Caco-2 (cell line): ENCODE measurements at regions not wholly inside any gene's neighbourhood (a gene's known extent, or its start where the extent isn't known, plus 50 kb on each side); places are given as distances from the start of the nearest gene placed in this dataset.
"Not testable (repeated sequence)": the region's sequence is repeated elsewhere in the genome, so short reads cannot be mapped to it uniquely, and the experiment has no call there.

Experiments used
- BruUV-seq: library from RNA; stranded (reverse); fragments of 400-500 nt; replicated peaks from 2 replicates; lab custom pipeline; 2021; lab: Mats Ljungman, UMichigan
- CTCF ChIA-PET: fragments of 300-600 bp; sonication (Branson Sonifier 250); formaldehyde crosslinking; loops from one replicate; lab custom pipeline; 2022; ENCODE audit warnings: antibody characterized with exemption; lab: Charles Lee
- POLR2A ChIA-PET: fragments of 300-600 bp; sonication (Branson Sonifier 250); formaldehyde crosslinking; loops from one replicate; lab custom pipeline; 2022; ENCODE audit warnings: antibody characterized with exemption; lab: Charles Lee
- DNase-seq, 2 experiments: peaks; one replicate each; pipeline versions ENCODE4 v3.0.0 to v3.0.0-alpha.2; 2020 to 2022
- H3K27me3 ChIP-seq: replicated peaks from 2 replicates; pipeline ENCODE4 v1.6.0; 2011; ENCODE audit warnings: low read length; ENCODE audit not compliant: control insufficient read depth, insufficient read depth
- H3K36me3 ChIP-seq: 2 replicates; pipeline ENCODE4 v1.5.1; 2011; ENCODE audit warnings: low read length; ENCODE audit not compliant: control insufficient read depth, insufficient read depth
- H3K4me1 ChIP-seq: fragments of 250-450 bp; sonication (Bioruptor Pico); 2 replicates; pipeline ENCODE4 v1.5.1; 2020; ENCODE audit warnings: mild to moderate bottlenecking
- H3K4me3 ChIP-seq: 2 replicates; pipeline ENCODE4 v1.5.1; 2011; ENCODE audit warnings: low read depth, mild to moderate bottlenecking, control low read depth, low read length
- H3K9me3 ChIP-seq: fragments of 250-450 bp; sonication (Bioruptor Pico); 2 replicates; pipeline ENCODE4 v1.5.1; 2020; ENCODE audit warnings: mild to moderate bottlenecking, moderate library complexity
- H3K27ac Mint-ChIP-seq: one replicate; pipeline ENCODE4 v1.8.0; 2022; ENCODE audit warnings: mixed read lengths; ENCODE audit not compliant: unreplicated experiment
- H3K27me3 Mint-ChIP-seq: one replicate; pipeline ENCODE4 v1.8.0; 2022; ENCODE audit warnings: mixed read lengths; ENCODE audit not compliant: insufficient read depth, unreplicated experiment
- H3K36me3 Mint-ChIP-seq: one replicate; pipeline ENCODE4 v1.8.0; 2022; ENCODE audit warnings: mild to moderate bottlenecking, mixed read lengths; ENCODE audit not compliant: insufficient read depth, unreplicated experiment
- H3K4me1 Mint-ChIP-seq: one replicate; pipeline ENCODE4 v1.8.0; 2022; ENCODE audit warnings: low read depth, mixed read lengths; ENCODE audit not compliant: unreplicated experiment
- H3K4me3 Mint-ChIP-seq: one replicate; pipeline ENCODE4 v1.8.0; 2022; ENCODE audit warnings: mild to moderate bottlenecking, moderate library complexity, mixed read lengths; ENCODE audit not compliant: unreplicated experiment
- H3K9me3 Mint-ChIP-seq: one replicate; pipeline ENCODE4 v1.8.0; 2022; ENCODE audit warnings: mixed read lengths; ENCODE audit not compliant: unreplicated experiment
- intact Hi-C: fragments of 100-400 bp; cut with micrococcal nuclease; formaldehyde crosslinking; loops from one replicate; pipeline ENCODE4 v1.10.0; 2022; ENCODE audit not compliant: unreplicated experiment
- TF ChIP-seq, protein P1 (sequence below), 2 experiments: fragments of 200-600 bp in 1 of 2; IDR thresholded peaks; 1 replicate in 1 of 2; 2 replicates in 1 of 2; pipeline versions ENCODE4 v1.5.1 to v1.8.0; 2011 to 2022; ENCODE audit warnings: antibody characterized with exemption in 1 of 2, control low read depth in 1 of 2, inconsistent platforms in 1 of 2, low read depth in 1 of 2, low read length in 1 of 2, mild to moderate bottlenecking in 1 of 2, moderate library complexity in 1 of 2; ENCODE audit not compliant: insufficient read depth in 1 of 2, severe bottlenecking in 1 of 2, unreplicated experiment in 1 of 2

GRCh38 chr2:144904612-144905011 is 384.7 kb upstream of the ZEB2 start:
- no peaks in the 10 kb centered on the region for H3K9me3 ChIP-seq
- CTCF ChIA-PET = no interaction called here
- Mint-ChIP-seq H3K9me3 (peaks cover 20% of the 10 kb centered on the region), H3K36me3 (no peaks in the 10 kb centered on the region), H3K27ac (no peak overlapping the region), H3K27me3 (no peaks in the 10 kb centered on the region), H3K4me3 (no peak overlapping the region), H3K4me1 (no peaks in the 10 kb centered on the region)
- H3K4me1 ChIP-seq = no peaks in the 10 kb centered on the region
- TF ChIP-seq, protein P1, sequence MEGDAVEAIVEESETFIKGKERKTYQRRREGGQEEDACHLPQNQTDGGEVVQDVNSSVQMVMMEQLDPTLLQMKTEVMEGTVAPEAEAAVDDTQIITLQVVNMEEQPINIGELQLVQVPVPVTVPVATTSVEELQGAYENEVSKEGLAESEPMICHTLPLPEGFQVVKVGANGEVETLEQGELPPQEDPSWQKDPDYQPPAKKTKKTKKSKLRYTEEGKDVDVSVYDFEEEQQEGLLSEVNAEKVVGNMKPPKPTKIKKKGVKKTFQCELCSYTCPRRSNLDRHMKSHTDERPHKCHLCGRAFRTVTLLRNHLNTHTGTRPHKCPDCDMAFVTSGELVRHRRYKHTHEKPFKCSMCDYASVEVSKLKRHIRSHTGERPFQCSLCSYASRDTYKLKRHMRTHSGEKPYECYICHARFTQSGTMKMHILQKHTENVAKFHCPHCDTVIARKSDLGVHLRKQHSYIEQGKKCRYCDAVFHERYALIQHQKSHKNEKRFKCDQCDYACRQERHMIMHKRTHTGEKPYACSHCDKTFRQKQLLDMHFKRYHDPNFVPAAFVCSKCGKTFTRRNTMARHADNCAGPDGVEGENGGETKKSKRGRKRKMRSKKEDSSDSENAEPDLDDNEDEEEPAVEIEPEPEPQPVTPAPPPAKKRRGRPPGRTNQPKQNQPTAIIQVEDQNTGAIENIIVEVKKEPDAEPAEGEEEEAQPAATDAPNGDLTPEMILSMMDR (IDR thresholded peaks at IDR 0.05; ENCODE audit: insufficient read depth in 1 of 2, low read depth in 1 of 2, low read length in 1 of 2, severe bottlenecking in 1 of 2, unreplicated experiment in 1 of 2) = no peak
- DNase-seq = no peak
- intact Hi-C loops = no loop called here
- H3K36me3 ChIP-seq = no peaks in the 10 kb centered on the region
- no peaks in the 10 kb centered on the region for H3K27me3 ChIP-seq
- POLR2A ChIA-PET = no interaction called here
- H3K4me3 ChIP-seq = no peak overlapping the region
- BruUV-seq = no TSS peak

- H3K27me3 Mint-ChIP-seq, H3K36me3 ChIP-seq, intact Hi-C loops, H3K4me1 ChIP-seq, H3K4me3 Mint-ChIP-seq, H3K27ac Mint-ChIP-seq, H3K4me1 Mint-ChIP-seq, BruUV-seq, H3K36me3 Mint-ChIP-seq, H3K9me3 ChIP-seq, POLR2A ChIA-PET, DNase-seq, H3K27me3 ChIP-seq, CTCF ChIA-PET, H3K4me3 ChIP-seq: not testable (repeated sequence)
- peaks cover 20% of the 10 kb centered on the region for H3K9me3 Mint-ChIP-seq
These were observed 383.1 kb upstream of the ZEB2 start for GRCh38 chr2:144903045-144903444.

DNA sequence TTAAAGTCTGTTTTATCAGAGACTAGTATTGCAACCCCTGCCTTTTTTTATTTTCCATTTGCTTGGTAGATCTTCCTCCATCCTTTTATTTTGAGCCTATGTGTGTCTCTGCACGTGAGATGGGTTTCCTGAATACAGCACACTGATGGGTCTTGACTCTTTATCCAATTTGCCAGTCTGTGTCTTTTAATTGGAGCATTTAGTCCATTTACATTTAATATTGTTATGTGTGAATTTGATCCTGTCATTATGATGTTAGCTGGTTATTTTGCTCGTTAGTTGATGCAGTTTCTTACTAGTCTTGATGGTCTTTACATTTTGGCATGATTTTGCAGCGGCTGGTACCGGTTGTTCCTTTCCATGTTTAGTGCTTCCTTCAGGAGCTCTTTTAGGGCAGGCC is 381.5 kb upstream of the ZEB2 start:
- BruUV-seq, POLR2A ChIA-PET, H3K27me3 ChIP-seq, H3K27me3 Mint-ChIP-seq, H3K36me3 Mint-ChIP-seq, H3K4me1 ChIP-seq, H3K4me3 Mint-ChIP-seq, DNase-seq, intact Hi-C loops, H3K4me3 ChIP-seq, CTCF ChIA-PET, H3K27ac Mint-ChIP-seq, H3K36me3 ChIP-seq, H3K9me3 ChIP-seq, H3K4me1 Mint-ChIP-seq: not testable (repeated sequence)
- H3K9me3 Mint-ChIP-seq = peaks cover 20% of the 10 kb centered on the region

- Histone ChIP-seq H3K36me3 (no peaks in the 10 kb centered on the region), H3K9me3 (no peaks in the 10 kb centered on the region), H3K27me3 (no peaks in the 10 kb centered on the region), H3K4me3 (no peak overlapping the region), H3K4me1 (no peaks in the 10 kb centered on the region)
- BruUV-seq = no TSS peak
- Mint-ChIP-seq H3K36me3 (no peaks in the 10 kb centered on the region), H3K9me3 (peaks cover 10% of the 10 kb centered on the region), H3K4me1 (no peaks in the 10 kb centered on the region), H3K27ac (no peak overlapping the region), H3K4me3 (no peak overlapping the region), H3K27me3 (no peaks in the 10 kb centered on the region)
- POLR2A ChIA-PET = no interaction called here
- no peak for DNase-seq
- CTCF ChIA-PET = no interaction called here
- intact Hi-C loops = no loop called here
- TF ChIP-seq, protein P1 (IDR thresholded peaks at IDR 0.05; ENCODE audit: insufficient read depth in 1 of 2, low read depth in 1 of 2, low read length in 1 of 2, severe bottlenecking in 1 of 2, unreplicated experiment in 1 of 2) = no peak
These were observed 376.4 kb upstream of the ZEB2 start for GRCh38 chr2:144896341-144896740.
